ENCODE measurements at regions not wholly inside any gene's neighbourhood (a gene's known extent, or its start where the extent isn't known, plus 50 kb on each side); places are given as distances from the start of the nearest gene placed in this dataset.

DNA sequence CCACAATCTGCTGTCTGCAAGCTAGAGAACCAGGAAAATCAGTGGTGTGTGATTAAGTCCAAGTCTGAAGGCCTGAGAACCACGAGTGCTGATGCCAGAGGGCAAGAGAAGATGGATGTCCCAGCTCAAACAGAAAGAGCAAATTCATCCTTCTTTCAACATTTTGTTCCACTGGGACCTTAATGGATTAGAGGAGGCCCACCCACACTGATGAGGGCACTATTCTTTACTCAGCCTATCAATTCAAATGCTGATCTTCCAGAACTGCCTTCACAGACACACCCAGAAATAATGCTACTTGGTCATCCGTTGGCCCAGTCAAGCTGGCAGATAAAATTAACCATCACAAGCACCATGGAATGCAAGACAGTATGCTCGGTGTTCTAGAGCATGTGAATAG, 226.6 kb upstream of the SASH1 start:
- TF ChIP-seq, protein P1, sequence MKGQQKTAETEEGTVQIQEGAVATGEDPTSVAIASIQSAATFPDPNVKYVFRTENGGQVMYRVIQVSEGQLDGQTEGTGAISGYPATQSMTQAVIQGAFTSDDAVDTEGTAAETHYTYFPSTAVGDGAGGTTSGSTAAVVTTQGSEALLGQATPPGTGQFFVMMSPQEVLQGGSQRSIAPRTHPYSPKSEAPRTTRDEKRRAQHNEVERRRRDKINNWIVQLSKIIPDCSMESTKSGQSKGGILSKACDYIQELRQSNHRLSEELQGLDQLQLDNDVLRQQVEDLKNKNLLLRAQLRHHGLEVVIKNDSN (IDR thresholded peaks at IDR 0.05), result no peak
- TF ChIP-seq CREB1 (IDR thresholded peaks at IDR 0.05; ENCODE audit: low read depth) (no peak), FOXM1 (IDR thresholded peaks at IDR 0.05; ENCODE audit: borderline replicate concordance, low read depth) (no peak), EP300 (IDR thresholded peaks at IDR 0.05; ENCODE audit: borderline replicate concordance) (no peak), TEAD4 (IDR thresholded peaks at IDR 0.05) (no peak), TAF1 (IDR thresholded peaks at IDR 0.05; ENCODE audit: low read depth) (no peak), YY1 (IDR thresholded peaks at IDR 0.05; ENCODE audit: low read depth) (no peak), CEBPB (IDR thresholded peaks at IDR 0.05) (no peak), EGR1 (IDR thresholded peaks at IDR 0.05) (no peak), NFIC (IDR thresholded peaks at IDR 0.05) (no peak)
- TF ChIP-seq, protein P2, sequence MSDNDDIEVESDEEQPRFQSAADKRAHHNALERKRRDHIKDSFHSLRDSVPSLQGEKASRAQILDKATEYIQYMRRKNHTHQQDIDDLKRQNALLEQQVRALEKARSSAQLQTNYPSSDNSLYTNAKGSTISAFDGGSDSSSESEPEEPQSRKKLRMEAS (IDR thresholded peaks at IDR 0.05), result no peak
- TF ChIP-seq, protein P3, sequence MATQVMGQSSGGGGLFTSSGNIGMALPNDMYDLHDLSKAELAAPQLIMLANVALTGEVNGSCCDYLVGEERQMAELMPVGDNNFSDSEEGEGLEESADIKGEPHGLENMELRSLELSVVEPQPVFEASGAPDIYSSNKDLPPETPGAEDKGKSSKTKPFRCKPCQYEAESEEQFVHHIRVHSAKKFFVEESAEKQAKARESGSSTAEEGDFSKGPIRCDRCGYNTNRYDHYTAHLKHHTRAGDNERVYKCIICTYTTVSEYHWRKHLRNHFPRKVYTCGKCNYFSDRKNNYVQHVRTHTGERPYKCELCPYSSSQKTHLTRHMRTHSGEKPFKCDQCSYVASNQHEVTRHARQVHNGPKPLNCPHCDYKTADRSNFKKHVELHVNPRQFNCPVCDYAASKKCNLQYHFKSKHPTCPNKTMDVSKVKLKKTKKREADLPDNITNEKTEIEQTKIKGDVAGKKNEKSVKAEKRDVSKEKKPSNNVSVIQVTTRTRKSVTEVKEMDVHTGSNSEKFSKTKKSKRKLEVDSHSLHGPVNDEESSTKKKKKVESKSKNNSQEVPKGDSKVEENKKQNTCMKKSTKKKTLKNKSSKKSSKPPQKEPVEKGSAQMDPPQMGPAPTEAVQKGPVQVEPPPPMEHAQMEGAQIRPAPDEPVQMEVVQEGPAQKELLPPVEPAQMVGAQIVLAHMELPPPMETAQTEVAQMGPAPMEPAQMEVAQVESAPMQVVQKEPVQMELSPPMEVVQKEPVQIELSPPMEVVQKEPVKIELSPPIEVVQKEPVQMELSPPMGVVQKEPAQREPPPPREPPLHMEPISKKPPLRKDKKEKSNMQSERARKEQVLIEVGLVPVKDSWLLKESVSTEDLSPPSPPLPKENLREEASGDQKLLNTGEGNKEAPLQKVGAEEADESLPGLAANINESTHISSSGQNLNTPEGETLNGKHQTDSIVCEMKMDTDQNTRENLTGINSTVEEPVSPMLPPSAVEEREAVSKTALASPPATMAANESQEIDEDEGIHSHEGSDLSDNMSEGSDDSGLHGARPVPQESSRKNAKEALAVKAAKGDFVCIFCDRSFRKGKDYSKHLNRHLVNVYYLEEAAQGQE (IDR thresholded peaks at IDR 0.05; ENCODE audit: low read depth), result no peak

DNA sequence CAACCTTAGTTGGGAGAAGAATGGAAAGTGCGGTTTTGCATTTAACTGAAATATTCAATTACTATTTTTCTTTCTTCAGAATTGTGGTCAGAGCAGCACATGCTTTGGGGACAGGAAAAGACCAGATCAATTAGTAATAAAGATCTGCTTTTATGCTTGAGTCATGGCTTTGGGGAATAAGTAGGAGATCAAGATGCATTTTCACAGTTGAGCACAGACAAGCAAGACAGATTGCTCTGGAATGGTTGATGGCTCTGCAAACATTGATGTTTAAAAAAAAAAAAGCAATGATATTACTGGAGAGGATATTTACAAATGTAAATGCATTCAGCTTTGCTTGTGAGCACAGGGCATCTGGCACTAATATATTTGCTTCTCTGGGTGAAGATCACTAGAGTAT, 224.4 kb upstream of the SASH1 start:
- TF ChIP-seq FOXM1 (IDR thresholded peaks at IDR 0.05; ENCODE audit: borderline replicate concordance, low read depth) (no peak), TAF1 (IDR thresholded peaks at IDR 0.05; ENCODE audit: low read depth) (no peak), EP300 (IDR thresholded peaks at IDR 0.05; ENCODE audit: borderline replicate concordance) (no peak), NFIC (IDR thresholded peaks at IDR 0.05) (no peak), ZBTB7A (IDR thresholded peaks at IDR 0.05; ENCODE audit: low read depth) (no peak), TCF12 (IDR thresholded peaks at IDR 0.05; ENCODE audit: low read depth) (no peak), EGR1 (IDR thresholded peaks at IDR 0.05) (no peak), TEAD4 (IDR thresholded peaks at IDR 0.05) (no peak), CEBPB (IDR thresholded peaks at IDR 0.05) (no peak), YY1 (IDR thresholded peaks at IDR 0.05; ENCODE audit: low read depth) (no peak), RAD21 (IDR thresholded peaks at IDR 0.05; ENCODE audit: low read depth) (no peak), CREB1 (IDR thresholded peaks at IDR 0.05; ENCODE audit: low read depth) (no peak)
- TF ChIP-seq, protein P3 (IDR thresholded peaks at IDR 0.05; ENCODE audit: low read depth), result no peak
- TF ChIP-seq, protein P1 (IDR thresholded peaks at IDR 0.05), result no peak
- TF ChIP-seq, protein P2 (IDR thresholded peaks at IDR 0.05), result no peak

DNA sequence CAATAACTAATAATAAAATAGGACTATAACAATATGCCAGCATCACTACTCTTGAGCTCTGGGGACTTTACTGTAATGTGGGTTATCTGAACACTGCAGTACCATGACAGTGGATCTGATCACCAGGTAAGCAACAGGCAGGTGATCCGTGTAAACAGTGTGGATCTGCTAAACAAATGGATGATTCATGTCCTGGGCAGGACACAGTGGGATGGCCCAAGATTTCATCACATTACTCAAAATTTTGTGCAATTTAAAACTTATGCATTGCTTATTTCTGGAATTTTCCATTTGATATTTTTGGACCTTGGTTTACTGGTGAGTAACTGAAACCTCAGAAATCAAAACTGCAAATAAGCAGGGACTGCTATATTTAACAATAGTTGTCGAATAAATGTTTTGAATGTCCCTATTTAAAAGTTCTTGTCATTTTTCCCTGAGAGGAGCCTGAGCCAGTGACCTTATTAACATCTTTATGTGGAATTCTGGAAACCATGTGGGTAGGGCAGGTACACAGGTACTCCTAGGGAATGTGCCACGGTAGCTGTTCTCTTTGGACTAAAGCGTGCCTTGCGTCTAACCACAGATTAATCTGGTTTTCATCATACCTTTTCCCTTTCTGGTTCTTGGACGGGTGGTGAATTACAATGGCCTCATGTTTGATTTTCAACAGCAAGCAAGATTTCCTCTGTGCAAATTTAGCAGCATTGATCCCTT, 214.5 kb upstream of the SASH1 start:
- TF ChIP-seq TAF1 (IDR thresholded peaks at IDR 0.05; ENCODE audit: low read depth), result no peak
- no peak for TF ChIP-seq EP300 (IDR thresholded peaks at IDR 0.05; ENCODE audit: borderline replicate concordance)
- no peak for TF ChIP-seq CEBPB (IDR thresholded peaks at IDR 0.05)
- TF ChIP-seq, protein P1 (IDR thresholded peaks at IDR 0.05), result no peak
- TF ChIP-seq ZBTB7A (IDR thresholded peaks at IDR 0.05; ENCODE audit: low read depth), result no peak
- no peak for TF ChIP-seq EGR1 (IDR thresholded peaks at IDR 0.05)
- TF ChIP-seq YY1 (IDR thresholded peaks at IDR 0.05; ENCODE audit: low read depth), result no peak
- no peak for TF ChIP-seq NFIC (IDR thresholded peaks at IDR 0.05)
- TF ChIP-seq, protein P3 (IDR thresholded peaks at IDR 0.05; ENCODE audit: low read depth), result no peak

DNA sequence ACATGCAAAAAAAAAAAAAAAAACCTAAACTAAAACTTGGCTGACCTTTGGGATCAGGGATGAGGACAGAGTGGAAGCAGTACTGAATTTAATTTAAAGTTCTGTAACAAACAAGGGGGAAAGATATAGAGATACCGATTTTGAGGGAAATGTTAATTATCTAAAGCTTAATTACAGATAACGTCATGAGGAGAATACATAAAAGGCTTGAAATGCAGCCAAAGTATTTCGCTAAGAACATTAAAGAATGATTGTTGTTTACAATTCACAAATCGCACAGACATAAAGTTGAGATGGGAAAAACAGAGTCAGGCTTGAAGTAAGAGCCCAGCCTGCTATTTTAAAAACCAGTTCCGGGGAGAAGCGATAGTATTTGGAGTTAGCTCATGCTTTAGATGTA, 208.0 kb upstream of the SASH1 start:
- TF ChIP-seq RAD21 (IDR thresholded peaks at IDR 0.05; ENCODE audit: low read depth) (no peak), YY1 (IDR thresholded peaks at IDR 0.05; ENCODE audit: low read depth) (no peak), EGR1 (IDR thresholded peaks at IDR 0.05) (no peak), CEBPB (IDR thresholded peaks at IDR 0.05) (no peak), NFIC (IDR thresholded peaks at IDR 0.05) (no peak), FOXM1 (IDR thresholded peaks at IDR 0.05; ENCODE audit: borderline replicate concordance, low read depth) (no peak), CREB1 (IDR thresholded peaks at IDR 0.05; ENCODE audit: low read depth) (no peak), TAF1 (IDR thresholded peaks at IDR 0.05; ENCODE audit: low read depth) (no peak), ZBTB7A (IDR thresholded peaks at IDR 0.05; ENCODE audit: low read depth) (no peak), TEAD4 (IDR thresholded peaks at IDR 0.05) (no peak), TCF12 (IDR thresholded peaks at IDR 0.05; ENCODE audit: low read depth) (no peak)
- TF ChIP-seq, protein P1 (IDR thresholded peaks at IDR 0.05), result no peak
- TF ChIP-seq, protein P3 (IDR thresholded peaks at IDR 0.05; ENCODE audit: low read depth), result no peak
- TF ChIP-seq, protein P2 (IDR thresholded peaks at IDR 0.05), result no peak

Data from Ishikawa (cell line).